NCI-H2081 treated with DMSO at 0.1 percent for 48 hours (cell line): ENCODE measurements at regions not wholly inside any gene's neighbourhood (a gene's known extent, or its start where the extent isn't known, plus 50 kb on each side); places are given as distances from the start of the nearest gene placed in this dataset.
"Not testable (repeated sequence)": the region's sequence is repeated elsewhere in the genome, so short reads cannot be mapped to it uniquely, and the experiment has no call there.

ENCODE experiments used
- DNase-seq: peaks from one replicate; lab custom pipeline; 2025; lab: John Stamatoyannopoulos, UW

- not testable (repeated sequence) for DNase-seq
Observed at GRCh38 chr12:62010331-62010906, 249.8 kb upstream of the USP15 start.

GRCh38 chr12:62010973-62011372 is 249.2 kb upstream of the USP15 start:
- DNase-seq = not testable (repeated sequence)

GRCh38 chr12:62014330-62014729 is 245.9 kb upstream of the USP15 start:
- no peak for DNase-seq

- DNase-seq = no peak
Observed at GRCh38 chr12:62016021-62016420, 244.2 kb upstream of the USP15 start.

GRCh38 chr12:62021808-62022207 is 238.4 kb upstream of the USP15 start:
- no peak for DNase-seq

GRCh38 chr12:62028536-62028935 is 231.7 kb upstream of the USP15 start:
- DNase-seq = no peak

GRCh38 chr12:62032870-62033269 is 227.3 kb upstream of the USP15 start:
- DNase-seq = no peak

- no peak for DNase-seq
Observed at GRCh38 chr12:62044450-62045135, 215.6 kb upstream of the USP15 start.

GRCh38 chr12:62045211-62045610 is 215.0 kb upstream of the USP15 start:
- no peak for DNase-seq

GRCh38 chr12:62050785-62051184 is 209.4 kb upstream of the USP15 start:
- no peak for DNase-seq

- no peak for DNase-seq
Observed at GRCh38 chr12:62069976-62070375, 190.2 kb upstream of the USP15 start.

- not testable (repeated sequence) for DNase-seq
Observed at GRCh38 chr12:62073236-62073635, 187.0 kb upstream of the USP15 start.

GRCh38 chr12:62075870-62076269 is 184.3 kb upstream of the USP15 start:
- no peak for DNase-seq

GRCh38 chr12:62078020-62078419 is 182.2 kb upstream of the USP15 start:
- DNase-seq = no peak

GRCh38 chr12:62082448-62082847 is 177.8 kb upstream of the USP15 start:
- DNase-seq = no peak

GRCh38 chr12:62098132-62098531 is 162.1 kb upstream of the USP15 start:
- DNase-seq = no peak

- DNase-seq = no peak
Observed at GRCh38 chr12:62103748-62104147, 156.5 kb upstream of the USP15 start.

GRCh38 chr12:62106547-62107185 is 153.5 kb upstream of the USP15 start:
- DNase-seq = no peak

- DNase-seq = no peak
Observed at GRCh38 chr12:62113366-62114011, 146.7 kb upstream of the USP15 start.

GRCh38 chr12:62116986-62117385 is 143.2 kb upstream of the USP15 start:
- DNase-seq = no peak

- DNase-seq = no peak
Observed at GRCh38 chr12:62123721-62124203, 136.4 kb upstream of the USP15 start.

GRCh38 chr12:62127516-62127915 is 132.7 kb upstream of the USP15 start:
- DNase-seq = no peak
